Left hindlimb (tissue), 1 donor: ENCODE measurements at regions not wholly inside any gene's neighbourhood (a gene's known extent, or its start where the extent isn't known, plus 50 kb on each side); places are given as distances from the start of the nearest gene placed in this dataset.

ENCODE experiments used
- DNase-seq: peaks from one replicate; pipeline ENCODE4 v3.0.0-alpha.2; 2018

DNA sequence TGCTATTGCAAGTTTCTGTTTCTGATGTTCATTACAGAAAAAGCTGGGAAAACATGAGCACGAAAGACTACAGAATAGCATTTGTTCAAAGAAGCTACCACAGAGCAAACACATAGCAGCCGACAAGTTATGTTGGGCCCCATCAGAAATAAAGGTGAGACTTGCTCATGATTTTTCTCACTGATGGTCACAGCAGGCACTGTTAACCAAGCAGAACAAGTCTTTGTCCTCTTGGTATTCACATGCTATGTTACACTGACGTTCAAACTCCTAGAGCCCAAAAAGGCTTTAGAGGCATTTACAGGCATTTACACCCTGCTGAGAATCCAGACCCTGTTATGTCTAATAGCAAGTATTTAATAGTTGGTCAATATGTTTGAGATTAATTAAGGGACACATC is 235.0 kb upstream of the HNMT start:
- no peak for DNase-seq

DNA sequence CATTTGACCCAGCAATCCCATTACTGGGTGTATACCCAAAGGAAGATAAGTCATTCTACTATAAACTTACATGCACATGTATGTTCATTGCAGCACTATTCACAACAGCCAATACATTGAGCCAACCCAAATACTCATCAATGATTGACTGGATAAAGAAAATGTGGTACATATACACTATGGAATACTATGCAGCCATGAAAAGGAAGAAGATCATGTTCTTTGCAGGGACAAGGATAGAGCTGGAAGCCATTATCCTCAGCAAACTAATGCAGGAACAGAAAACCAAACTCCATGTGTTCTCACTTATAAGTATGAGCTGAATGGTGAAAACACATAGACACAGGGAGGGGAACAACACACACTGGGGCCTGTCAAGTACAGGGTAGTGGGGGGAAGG is 226.7 kb upstream of the HNMT start:
- DNase-seq = no peak

DNA sequence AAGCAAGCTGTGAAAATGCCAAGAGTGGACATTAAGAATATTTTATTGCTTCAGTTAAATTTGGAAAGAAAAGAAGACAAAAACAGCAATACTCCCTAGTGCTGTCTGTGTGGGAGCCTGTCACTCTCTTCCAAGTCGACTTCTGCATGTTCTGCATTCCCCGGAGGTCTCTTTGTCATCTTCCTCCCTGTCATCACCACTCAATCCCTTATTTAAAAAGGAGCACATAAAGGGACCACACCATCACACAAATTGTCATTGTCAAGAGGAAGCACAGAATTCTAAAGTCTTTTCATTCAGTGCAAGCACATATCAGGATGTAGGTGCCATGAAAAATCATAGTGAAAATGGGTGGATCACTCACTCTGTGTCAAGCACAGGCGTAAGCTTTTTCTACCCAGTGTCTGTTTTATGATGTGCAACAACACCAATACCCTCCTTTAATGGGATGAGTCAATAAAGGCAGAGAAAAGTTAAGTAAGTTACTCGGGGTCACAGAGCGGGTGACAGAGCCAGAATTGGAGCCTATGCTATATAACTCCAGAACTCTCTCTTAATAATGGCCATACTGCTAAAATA is 222.4 kb upstream of the HNMT start:
- no peak for DNase-seq

- DNase-seq = no peak
Observed at GRCh38 chr2:137747509-137747908, 216.8 kb upstream of the HNMT start.

DNA sequence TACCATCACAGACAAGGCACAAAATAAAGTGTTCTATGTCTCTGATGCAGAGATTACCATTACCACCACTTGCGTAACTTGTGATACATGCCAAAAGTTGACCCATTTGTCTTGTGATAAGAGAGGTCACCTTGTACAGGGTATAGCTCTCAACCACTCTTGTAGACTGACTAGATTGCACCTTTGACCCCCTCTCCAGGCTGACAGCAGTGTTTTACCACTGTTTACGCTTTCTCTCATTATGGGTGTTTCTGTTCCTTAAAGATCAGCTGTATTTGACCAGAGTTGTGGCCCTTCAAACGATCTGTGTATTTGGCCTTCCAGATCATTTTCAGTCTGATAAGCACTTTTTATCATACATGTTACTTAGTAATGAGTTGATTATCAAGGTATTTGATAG is 215.7 kb upstream of the HNMT start:
- no peak for DNase-seq

GRCh38 chr2:137764646-137765045 is 199.6 kb upstream of the HNMT start:
- no peak for DNase-seq

GRCh38 chr2:137769406-137769805 is 194.9 kb upstream of the HNMT start:
- DNase-seq = no peak

DNA sequence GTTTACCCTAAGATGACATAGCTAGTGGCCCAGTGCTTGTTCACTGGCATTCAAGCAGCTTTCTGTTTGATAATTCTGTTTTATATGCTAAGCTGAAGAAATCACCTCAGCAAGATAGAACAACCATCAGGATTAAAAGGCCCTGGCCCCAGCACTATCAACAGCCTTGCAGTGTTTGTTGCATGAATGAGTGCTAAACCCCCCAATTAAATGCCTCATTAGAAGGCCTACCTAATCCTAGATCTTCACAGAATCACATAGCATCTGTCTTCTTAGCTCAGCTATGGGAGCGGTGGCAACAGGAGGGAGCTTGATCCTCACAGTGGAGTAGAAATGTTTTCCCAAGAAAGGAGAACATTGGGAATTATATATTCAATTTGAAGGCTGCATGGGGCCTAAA is 194.1 kb upstream of the HNMT start:
- DNase-seq = no peak

DNA sequence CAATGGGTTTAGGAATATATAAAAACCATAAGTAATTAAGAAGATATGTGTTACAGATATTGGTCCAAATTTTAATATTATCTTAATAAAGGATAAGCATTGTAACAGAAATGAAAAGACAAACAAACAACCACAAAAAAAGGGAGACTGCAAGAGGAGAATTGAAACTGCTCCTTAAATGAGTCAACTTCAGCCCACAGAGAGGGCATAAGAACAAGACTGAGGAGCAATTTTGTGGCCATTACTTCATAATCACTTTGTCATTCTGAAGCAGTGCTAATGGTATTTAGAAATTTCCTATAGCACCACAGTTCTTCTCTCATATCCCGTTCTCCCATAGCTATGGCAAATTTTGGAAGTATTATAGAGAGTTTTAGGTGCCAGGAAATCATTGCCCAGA is 193.2 kb upstream of the HNMT start:
- no peak for DNase-seq

GRCh38 chr2:137772451-137772850 is 191.8 kb upstream of the HNMT start:
- DNase-seq = no peak

- no peak for DNase-seq
Observed at GRCh38 chr2:137775529-137775928, 188.7 kb upstream of the HNMT start.

DNA sequence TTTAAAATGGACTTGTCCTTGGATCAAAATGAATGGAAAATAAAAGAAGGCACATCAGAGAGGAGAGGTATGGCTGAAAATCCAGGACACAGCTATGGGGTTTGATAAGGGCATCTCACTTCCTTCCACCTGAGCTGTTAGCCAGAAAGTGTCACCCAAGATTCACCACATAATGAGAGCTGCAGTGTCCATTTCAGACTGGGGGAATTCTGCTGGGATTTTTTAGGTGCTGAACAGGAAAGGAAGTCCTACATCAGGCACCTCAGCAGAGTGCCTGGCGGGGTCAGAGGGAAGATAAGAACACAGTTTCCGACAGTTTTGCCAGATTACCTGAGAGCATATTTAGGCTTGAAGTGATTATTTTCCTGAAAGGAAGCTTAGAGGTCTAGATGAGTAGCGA is 187.6 kb upstream of the HNMT start:
- DNase-seq = no peak

- DNase-seq = no peak
Observed at GRCh38 chr2:137797641-137798040, 166.6 kb upstream of the HNMT start.

- DNase-seq = no peak
Observed at GRCh38 chr2:137799600-137799999, 164.7 kb upstream of the HNMT start.

GRCh38 chr2:137800386-137800785 is 163.9 kb upstream of the HNMT start:
- no peak for DNase-seq

- DNase-seq = no peak
Observed at GRCh38 chr2:137801228-137801627, 163.0 kb upstream of the HNMT start.

GRCh38 chr2:137802038-137802437 is 162.2 kb upstream of the HNMT start:
- no peak for DNase-seq

GRCh38 chr2:137806068-137806805 is 158.0 kb upstream of the HNMT start:
- DNase-seq = no peak

DNA sequence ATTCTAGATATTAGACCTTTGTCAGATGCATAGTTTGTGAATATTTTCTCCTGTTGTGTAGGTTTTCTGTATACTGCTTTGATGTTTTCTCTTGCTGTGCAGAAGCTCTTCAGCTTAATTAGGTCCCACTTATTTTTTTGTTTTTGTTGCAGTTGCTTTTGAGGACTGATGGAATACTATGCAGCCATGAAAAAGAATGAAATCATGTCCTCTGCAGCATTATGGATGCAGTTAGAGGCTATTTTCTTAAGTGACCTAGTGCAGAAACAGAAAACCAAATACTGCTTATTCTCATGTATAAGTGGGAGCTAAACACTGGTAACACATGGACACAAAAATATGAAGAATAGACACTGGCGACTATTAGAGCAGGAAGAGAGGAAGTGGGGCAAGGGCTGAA is 155.0 kb upstream of the HNMT start:
- DNase-seq = no peak

DNA sequence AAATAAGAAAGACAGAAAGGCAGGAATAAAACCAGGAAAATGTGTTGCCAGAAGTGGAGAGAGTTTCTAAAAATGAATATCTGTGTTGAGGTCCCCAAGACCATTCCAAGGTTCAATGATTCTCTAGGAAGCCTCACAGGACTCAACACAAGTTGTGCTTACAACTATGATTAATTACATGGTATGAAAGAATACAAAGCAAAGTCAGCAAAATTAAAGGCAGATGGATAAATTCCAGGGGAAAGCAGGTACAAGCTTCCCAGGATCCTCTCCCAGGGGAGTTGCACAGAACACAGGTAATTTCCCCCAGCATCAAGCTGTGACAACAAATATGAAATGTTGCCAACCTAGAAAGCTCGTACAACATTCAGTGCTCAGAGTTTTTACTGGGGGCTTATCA is 154.4 kb upstream of the HNMT start:
- DNase-seq = no peak

DNA sequence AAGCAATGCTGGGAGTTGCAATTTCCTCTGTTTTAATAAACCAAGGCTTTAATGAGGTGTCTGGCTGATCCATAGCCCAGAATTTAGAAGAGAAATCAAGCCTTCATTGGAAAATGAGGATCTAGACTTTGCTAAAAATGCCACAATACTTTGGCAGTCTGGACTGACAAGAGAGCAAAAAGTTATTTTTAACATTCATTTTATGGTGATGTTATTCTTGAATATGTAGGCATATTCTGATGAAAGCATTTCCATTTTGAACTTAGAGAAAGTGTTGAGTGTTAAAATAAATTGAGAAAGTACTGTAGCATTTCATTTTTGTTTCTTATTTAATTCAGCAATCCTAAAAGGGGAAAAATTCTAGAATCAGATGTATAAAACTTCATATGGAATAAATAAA is 151.8 kb upstream of the HNMT start:
- no peak for DNase-seq

DNA sequence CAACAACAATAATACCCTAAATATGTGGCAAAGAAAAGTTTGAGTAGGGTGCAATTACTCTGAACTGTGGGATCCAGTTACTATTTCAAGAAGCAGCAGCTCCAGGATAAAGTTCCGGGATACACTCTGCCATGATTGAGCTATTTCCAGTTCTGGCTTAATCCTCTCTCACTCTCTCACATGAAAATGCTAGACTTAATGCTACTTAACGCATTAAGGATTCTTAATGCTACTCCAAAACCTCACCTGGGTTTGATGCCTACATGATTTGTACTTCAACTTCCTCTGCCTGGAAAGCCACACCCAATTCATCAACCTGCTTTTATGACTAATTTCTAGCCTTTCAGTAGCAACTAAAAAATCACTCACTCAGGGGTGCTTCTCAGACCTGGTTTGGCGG is 151.1 kb upstream of the HNMT start:
- DNase-seq = no peak

- DNase-seq = no peak
Observed at GRCh38 chr2:137817058-137817457, 147.2 kb upstream of the HNMT start.

GRCh38 chr2:137823196-137823595 is 141.1 kb upstream of the HNMT start:
- DNase-seq = no peak

DNA sequence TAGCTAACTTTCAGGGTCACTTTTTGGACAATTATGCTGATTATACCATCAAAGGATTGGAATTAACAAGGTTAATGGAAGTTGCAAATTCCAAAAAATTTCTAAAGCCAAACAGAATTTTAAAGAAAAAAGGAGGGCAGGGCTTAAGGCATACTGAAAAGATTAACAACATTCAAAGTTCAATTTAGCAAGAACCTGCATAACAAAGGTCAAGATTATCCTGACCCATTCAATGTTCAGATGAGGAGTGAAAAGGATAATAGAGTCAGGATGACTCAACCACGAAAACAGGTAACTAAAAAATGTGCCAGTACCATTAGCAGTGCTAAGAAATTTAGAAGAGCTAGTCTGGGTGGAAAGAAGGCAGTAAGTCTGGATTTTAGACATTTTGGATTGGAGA is 139.8 kb upstream of the HNMT start:
- no peak for DNase-seq
